A673 (cell line): ENCODE measurements at regions not wholly inside any gene's neighbourhood (a gene's known extent, or its start where the extent isn't known, plus 50 kb on each side); places are given as distances from the start of the nearest gene placed in this dataset.

Source experiments
- CTCF ChIP-seq: fragments of 300-800, 200-600 bp; sonication (generic); conservative IDR thresholded peaks from 2 replicates; pipeline ENCODE4 v1.5.1; 2017; ENCODE audit warnings: low read depth, mild to moderate bottlenecking, antibody characterized with exemption, low read length, moderate library complexity, mixed read lengths
- EZH2 ChIP-seq: fragments of 200-600 bp; sonication (generic); IDR thresholded peaks from 2 replicates; pipeline ENCODE4 v1.6.1; 2017; ENCODE audit warnings: borderline replicate concordance, low read depth, mild to moderate bottlenecking, mixed read lengths, antibody characterized with exemption, low read length; ENCODE audit not compliant: poor library complexity, severe bottlenecking

DNA sequence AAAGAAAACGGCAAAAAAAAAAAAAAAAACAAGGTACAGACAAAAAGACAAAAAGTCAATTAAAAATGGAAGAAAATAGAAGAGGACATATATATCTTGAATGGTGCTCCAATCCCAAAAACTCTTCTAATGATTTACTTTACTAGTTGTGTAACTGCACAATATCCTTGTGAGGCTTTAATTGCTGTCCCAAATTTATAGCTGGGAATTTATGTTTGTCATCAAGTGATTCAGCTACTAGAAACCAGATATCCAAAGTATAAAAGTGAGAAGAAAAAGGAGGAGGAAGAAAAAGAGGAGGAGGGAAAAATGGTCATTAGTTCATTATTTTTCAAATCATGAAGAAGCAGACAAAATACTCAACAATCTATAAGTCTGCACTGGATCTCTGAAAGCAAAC, 150.8 kb upstream of the ARPP21 start:
- TF ChIP-seq EZH2 (no peak), CTCF (no peak)
